ENCODE measurements at regions not wholly inside any gene's neighbourhood (a gene's known extent, or its start where the extent isn't known, plus 50 kb on each side); places are given as distances from the start of the nearest gene placed in this dataset.
"Not testable (repeated sequence)": the region's sequence is repeated elsewhere in the genome, so short reads cannot be mapped to it uniquely, and the experiment has no call there.

- not testable (repeated sequence) for DNase-seq (ENCODE audit: low spot score in 2 of 2); H3K36me3 Mint-ChIP-seq; H3K27ac Mint-ChIP-seq; ATAC-seq; H3K4me3 Mint-ChIP-seq; H3K9me3 Mint-ChIP-seq; H3K4me1 Mint-ChIP-seq
These were observed 122.1 kb downstream of the SPAG6 start for GRCh38 chr10:22467393-22467792.

GRCh38 chr10:22468570-22469320 is 123.4 kb downstream of the SPAG6 start:
- no peak overlapping the region for H3K27ac Mint-ChIP-seq

GRCh38 chr10:22473044-22473443 is 127.7 kb downstream of the SPAG6 start:
- H3K9me3 Mint-ChIP-seq: no peaks in the 10 kb centered on the region
- DNase-seq (ENCODE audit: low spot score in 2 of 2) (no peak), ATAC-seq (no peak)
- H3K4me3 Mint-ChIP-seq: no peak overlapping the region
- H3K36me3 Mint-ChIP-seq: no peaks in the 10 kb centered on the region
- H3K4me1 Mint-ChIP-seq: peaks cover 14% of the 10 kb centered on the region
- no peak overlapping the region for H3K27ac Mint-ChIP-seq

More at GRCh38 chr10:22468570-22469320, 123.4 kb downstream of the SPAG6 start:
- no peak for DNase-seq (ENCODE audit: low spot score in 2 of 2)
- Mint-ChIP-seq H3K36me3 (no peaks in the 10 kb centered on the region), H3K4me3 (no peak overlapping the region), H3K9me3 (no peaks in the 10 kb centered on the region), H3K4me1 (no peaks in the 10 kb centered on the region)
- ATAC-seq: no peak

GRCh38 chr10:22473459-22473858 is 128.2 kb downstream of the SPAG6 start:
- no peaks in the 10 kb centered on the region for H3K36me3 Mint-ChIP-seq
- H3K4me1 Mint-ChIP-seq: peaks cover 14% of the 10 kb centered on the region
- DNase-seq (ENCODE audit: low spot score in 2 of 2) (no peak), ATAC-seq (no peak)
- H3K4me3 Mint-ChIP-seq: no peak overlapping the region
- no peak overlapping the region for H3K27ac Mint-ChIP-seq
- H3K9me3 Mint-ChIP-seq: no peaks in the 10 kb centered on the region

GRCh38 chr10:22475651-22476600 is 130.6 kb downstream of the SPAG6 start:
- Mint-ChIP-seq H3K4me1 (peaks cover 14% of the 10 kb centered on the region), H3K27ac (no peak overlapping the region), H3K4me3 (peak overlapping the region; percentile 78), H3K36me3 (no peaks in the 10 kb centered on the region), H3K9me3 (no peaks in the 10 kb centered on the region)
- ATAC-seq: peak; percentile 63
- peak; percentile 8 to 73 for DNase-seq (ENCODE audit: low spot score in 2 of 2)

GRCh38 chr10:22476601-22477321 is 131.5 kb downstream of the SPAG6 start:
- Mint-ChIP-seq H3K4me1 (peaks cover 16% of the 10 kb centered on the region), H3K27ac (no peak overlapping the region), H3K36me3 (no peaks in the 10 kb centered on the region), H3K4me3 (peak overlapping the region; percentile 78), H3K9me3 (no peaks in the 10 kb centered on the region)
- DNase-seq (ENCODE audit: low spot score in 2 of 2) (no peak), ATAC-seq (no peak)

- no peaks in the 10 kb centered on the region for H3K36me3 Mint-ChIP-seq
- H3K4me3 Mint-ChIP-seq: peak overlapping the region; percentile 78
- H3K4me1 Mint-ChIP-seq: peaks cover 23% of the 10 kb centered on the region
- H3K27ac Mint-ChIP-seq: no peak overlapping the region
- DNase-seq (ENCODE audit: low spot score in 2 of 2) (no peak), ATAC-seq (peak; percentile 46)
- H3K9me3 Mint-ChIP-seq: no peaks in the 10 kb centered on the region
These were observed 132.3 kb downstream of the SPAG6 start for GRCh38 chr10:22477334-22478287.

- ATAC-seq: no peak
- Mint-ChIP-seq H3K9me3 (no peaks in the 10 kb centered on the region), H3K27ac (no peak overlapping the region), H3K4me3 (no peak overlapping the region), H3K4me1 (peaks cover 23% of the 10 kb centered on the region), H3K36me3 (no peaks in the 10 kb centered on the region)
- DNase-seq (ENCODE audit: low spot score in 2 of 2): no peak
These were observed 133.4 kb downstream of the SPAG6 start for GRCh38 chr10:22478555-22479334.

GRCh38 chr10:22479419-22479818 is 134.1 kb downstream of the SPAG6 start:
- no peaks in the 10 kb centered on the region for H3K36me3 Mint-ChIP-seq
- H3K9me3 Mint-ChIP-seq: no peaks in the 10 kb centered on the region
- H3K4me3 Mint-ChIP-seq: no peak overlapping the region
- no peak for DNase-seq (ENCODE audit: low spot score in 2 of 2)
- no peak overlapping the region for H3K27ac Mint-ChIP-seq
- peaks cover 23% of the 10 kb centered on the region for H3K4me1 Mint-ChIP-seq
- no peak for ATAC-seq

GRCh38 chr10:22481106-22481505 is 135.8 kb downstream of the SPAG6 start:
- Mint-ChIP-seq H3K27ac (no peak overlapping the region), H3K4me3 (no peak overlapping the region), H3K4me1 (peaks cover 15% of the 10 kb centered on the region), H3K9me3 (no peaks in the 10 kb centered on the region), H3K36me3 (no peaks in the 10 kb centered on the region)
- no peak for DNase-seq (ENCODE audit: low spot score in 2 of 2)
- no peak for ATAC-seq

- no peak for DNase-seq (ENCODE audit: low spot score in 2 of 2)
- H3K27ac Mint-ChIP-seq: no peak overlapping the region
- H3K9me3 Mint-ChIP-seq: no peaks in the 10 kb centered on the region
- ATAC-seq: no peak
- peaks cover 10% of the 10 kb centered on the region for H3K4me1 Mint-ChIP-seq
- no peaks in the 10 kb centered on the region for H3K36me3 Mint-ChIP-seq
- H3K4me3 Mint-ChIP-seq: no peak overlapping the region
These were observed 136.6 kb downstream of the SPAG6 start for GRCh38 chr10:22481687-22482539.

GRCh38 chr10:22483132-22483531 is 137.8 kb downstream of the SPAG6 start:
- no peaks in the 10 kb centered on the region for H3K36me3 Mint-ChIP-seq
- ATAC-seq (no peak), DNase-seq (ENCODE audit: low spot score in 2 of 2) (no peak)
- H3K4me1 Mint-ChIP-seq: peaks cover 10% of the 10 kb centered on the region
- no peak overlapping the region for H3K27ac Mint-ChIP-seq
- no peak overlapping the region for H3K4me3 Mint-ChIP-seq
- H3K9me3 Mint-ChIP-seq: no peaks in the 10 kb centered on the region
